A549 (cell line): ENCODE measurements at regions not wholly inside any gene's neighbourhood (a gene's known extent, or its start where the extent isn't known, plus 50 kb on each side); places are given as distances from the start of the nearest gene placed in this dataset.

Experiments
- CTCF ChIP-seq: fragments of >200 bp; sonication (Bioruptor Twin); formaldehyde crosslinking; IDR thresholded peaks from 3 replicates; pipeline ENCODE4 v1.5.1; 2016
- EP300 ChIP-seq, 2 experiments: fragments of >200 bp; sonication (Bioruptor Twin); formaldehyde crosslinking; IDR thresholded peaks; 2 replicates in 1 of 2; 3 replicates in 1 of 2; pipeline ENCODE4 v1.6.1; 2016 to 2017
- JUN ChIP-seq, 2 experiments: fragments of >200 bp; sonication (Bioruptor Twin); formaldehyde crosslinking; IDR thresholded peaks; 2 replicates in 1 of 2; 3 replicates in 1 of 2; pipeline ENCODE4 v1.6.1; 2016 to 2017
- KDM1A ChIP-seq: fragments of 200-600 bp; sonication (generic); IDR thresholded peaks from 2 replicates; pipeline ENCODE4 v1.6.1; 2016; ENCODE audit warnings: low read depth, mild to moderate bottlenecking
- POLR2AphosphoS2 ChIP-seq: conservative IDR thresholded peaks from 2 replicates; pipeline ENCODE4 v1.6.1; 2012; ENCODE audit warnings: low read length, improper control_type of control experiment, inconsistent platforms
- RAD21 ChIP-seq, 2 experiments: fragments of >200 bp in 1 of 2; sonication (Bioruptor Twin) in 1 of 2; formaldehyde crosslinking in 1 of 2; IDR thresholded peaks in 1 of 2; conservative IDR thresholded peaks in 1 of 2; 2 replicates in 1 of 2; 3 replicates in 1 of 2; pipeline ENCODE4 v1.6.1; 2012 to 2018; ENCODE audit warnings: inconsistent platforms in 1 of 2
- REST ChIP-seq: fragments of 200-600 bp; sonication (generic); IDR thresholded peaks from 2 replicates; pipeline ENCODE4 v1.6.1; 2016; ENCODE audit warnings: antibody characterized with exemption, mild to moderate bottlenecking, moderate library complexity
- RFX5 ChIP-seq: fragments of 450-650 bp; IDR thresholded peaks from 2 replicates; pipeline ENCODE4 v1.7.1; 2014; ENCODE audit warnings: antibody characterized with exemption, mild to moderate bottlenecking, moderate library complexity

GRCh38 chr3:177346878-177347277 is 149.6 kb upstream of the TBL1XR1 start:
- TF ChIP-seq CTCF (no peak), POLR2AphosphoS2 (no peak), EP300 (IDR thresholded peaks at IDR 0.05) (no peak), REST (no peak), RFX5 (no peak), RAD21 (conservative IDR thresholded peaks at IDR 0.05 in 1 of 2, IDR thresholded peaks at IDR 0.05 in 1 of 2) (no peak), JUN (IDR thresholded peaks at IDR 0.05) (no peak), KDM1A (no peak)
